ENCODE measurements at regions not wholly inside any gene's neighbourhood (a gene's known extent, or its start where the extent isn't known, plus 50 kb on each side); places are given as distances from the start of the nearest gene placed in this dataset.

- TF ChIP-seq POLR2A (IDR thresholded peaks at IDR 0.05) = no peak
- no peak for TF ChIP-seq CTCF (IDR thresholded peaks at IDR 0.05)
Measured at GRCh38 chr6:71558974-71559373, 270.4 kb downstream of the OGFRL1 start.

Measured in uterus (tissue), 2 donors.